Natural killer cell (primary cell): ENCODE measurements at regions not wholly inside any gene's neighbourhood (a gene's known extent, or its start where the extent isn't known, plus 50 kb on each side); places are given as distances from the start of the nearest gene placed in this dataset.

Source experiments
- ATAC-seq, 3 donors: fragments of 150-1000 bp in 2 of 3; fragments of 200-7000 bp in 1 of 3; cut with Tn5 transposase; 1 replicate in 1 of 3; 2 replicates in 2 of 3; pipeline ENCODE4 v1.10.0; 2021; ENCODE audit warnings: mild to moderate bottlenecking in 2 of 3, moderate library complexity in 2 of 3
- DNase-seq, 2 donors: peaks; one replicate each; pipeline versions ENCODE4 v3.0.0 to v3.0.0-alpha.2; 2013 to 2021; ENCODE audit warnings: mixed read lengths in 1 of 2
- H3K27ac ChIP-seq: one replicate; pipeline ENCODE4 v1.5.1; 2013; ENCODE audit warnings: mild to moderate bottlenecking, low read length
- H3K27me3 ChIP-seq: one replicate; pipeline ENCODE4 v1.6.1; 2013; ENCODE audit warnings: low read length; ENCODE audit not compliant: control insufficient read depth, insufficient read depth
- H3K36me3 ChIP-seq: one replicate; pipeline ENCODE4 v1.6.1; 2013; ENCODE audit warnings: low read length; ENCODE audit not compliant: control insufficient read depth, insufficient read depth
- H3K4me1 ChIP-seq: one replicate; pipeline ENCODE4 v1.6.1; 2013; ENCODE audit warnings: low read length; ENCODE audit not compliant: control insufficient read depth, insufficient read depth
- H3K4me3 ChIP-seq: one replicate; pipeline ENCODE4 v1.5.1; 2013; ENCODE audit warnings: low read length
- H3K9me3 ChIP-seq: one replicate; pipeline ENCODE4 v1.6.1; 2013; ENCODE audit warnings: low read length; ENCODE audit not compliant: control insufficient read depth, insufficient read depth
- H3K27ac Mint-ChIP-seq, 2 donors: one replicate each; pipeline ENCODE4 v1.8.0; 2022; ENCODE audit warnings: mild to moderate bottlenecking in 2 of 2, mixed read lengths in 2 of 2, moderate library complexity in 1 of 2
- H3K27me3 Mint-ChIP-seq, 2 donors: one replicate each; pipeline ENCODE4 v1.8.0; 2022; ENCODE audit warnings: low read depth in 2 of 2, mixed read lengths in 2 of 2
- H3K36me3 Mint-ChIP-seq: one replicate; pipeline ENCODE4 v1.8.0; 2022; ENCODE audit warnings: mixed read lengths
- H3K4me1 Mint-ChIP-seq, 2 donors: one replicate each; pipeline ENCODE4 v1.8.0; 2022; ENCODE audit warnings: mixed read lengths in 2 of 2
- H3K4me3 Mint-ChIP-seq: one replicate; pipeline ENCODE4 v1.8.0; 2022; ENCODE audit warnings: mild to moderate bottlenecking, moderate library complexity, mixed read lengths
- H3K9me3 Mint-ChIP-seq, 2 donors: one replicate each; pipeline ENCODE4 v1.8.0; 2022; ENCODE audit warnings: mixed read lengths in 2 of 2
- WGBS: methylation state at CpG from one replicate; pipeline ENCODE4 v1.1.7; 2013; ENCODE audit warnings: missing lambda C conversion rate; ENCODE audit not compliant: insufficient coverage; 5-methylcytosine and 5-hydroxymethylcytosine counted together
- intact Hi-C: fragments of 100-400 bp; cut with micrococcal nuclease; formaldehyde crosslinking; loops from one replicate; pipeline ENCODE4 v1.14.2; 2022
- TF ChIP-seq, protein P1 (sequence below): fragments of 200-600 bp; IDR thresholded peaks from one replicate; pipeline ENCODE4 v1.8.0; 2022; ENCODE audit warnings: antibody characterized with exemption

DNA sequence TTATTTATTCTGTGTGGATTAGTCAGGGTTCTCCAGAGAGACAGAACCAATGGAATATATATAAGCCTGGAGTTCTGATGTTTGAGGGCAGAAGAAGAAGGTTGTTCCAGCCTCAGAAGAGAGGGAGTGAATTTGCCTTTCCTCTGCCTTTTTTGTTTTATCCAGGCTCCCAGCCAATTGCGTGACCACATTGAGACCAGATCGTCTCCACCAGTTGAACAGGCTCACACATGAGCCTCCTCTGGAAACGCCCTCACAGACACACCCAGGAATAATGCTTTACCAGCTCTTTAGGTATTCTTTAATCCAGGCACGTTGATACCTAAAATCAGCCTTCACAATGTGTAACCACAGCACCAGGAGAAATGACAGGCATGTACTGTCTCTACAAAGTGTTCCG lies 923.1 kb downstream of the TBL1XR1 start:
- intact Hi-C loops: no loop called here
- TF ChIP-seq, protein P1, sequence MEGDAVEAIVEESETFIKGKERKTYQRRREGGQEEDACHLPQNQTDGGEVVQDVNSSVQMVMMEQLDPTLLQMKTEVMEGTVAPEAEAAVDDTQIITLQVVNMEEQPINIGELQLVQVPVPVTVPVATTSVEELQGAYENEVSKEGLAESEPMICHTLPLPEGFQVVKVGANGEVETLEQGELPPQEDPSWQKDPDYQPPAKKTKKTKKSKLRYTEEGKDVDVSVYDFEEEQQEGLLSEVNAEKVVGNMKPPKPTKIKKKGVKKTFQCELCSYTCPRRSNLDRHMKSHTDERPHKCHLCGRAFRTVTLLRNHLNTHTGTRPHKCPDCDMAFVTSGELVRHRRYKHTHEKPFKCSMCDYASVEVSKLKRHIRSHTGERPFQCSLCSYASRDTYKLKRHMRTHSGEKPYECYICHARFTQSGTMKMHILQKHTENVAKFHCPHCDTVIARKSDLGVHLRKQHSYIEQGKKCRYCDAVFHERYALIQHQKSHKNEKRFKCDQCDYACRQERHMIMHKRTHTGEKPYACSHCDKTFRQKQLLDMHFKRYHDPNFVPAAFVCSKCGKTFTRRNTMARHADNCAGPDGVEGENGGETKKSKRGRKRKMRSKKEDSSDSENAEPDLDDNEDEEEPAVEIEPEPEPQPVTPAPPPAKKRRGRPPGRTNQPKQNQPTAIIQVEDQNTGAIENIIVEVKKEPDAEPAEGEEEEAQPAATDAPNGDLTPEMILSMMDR: no peak
- WGBS: 73% methylated on average over 5 of the region's 5 CpGs

DNA sequence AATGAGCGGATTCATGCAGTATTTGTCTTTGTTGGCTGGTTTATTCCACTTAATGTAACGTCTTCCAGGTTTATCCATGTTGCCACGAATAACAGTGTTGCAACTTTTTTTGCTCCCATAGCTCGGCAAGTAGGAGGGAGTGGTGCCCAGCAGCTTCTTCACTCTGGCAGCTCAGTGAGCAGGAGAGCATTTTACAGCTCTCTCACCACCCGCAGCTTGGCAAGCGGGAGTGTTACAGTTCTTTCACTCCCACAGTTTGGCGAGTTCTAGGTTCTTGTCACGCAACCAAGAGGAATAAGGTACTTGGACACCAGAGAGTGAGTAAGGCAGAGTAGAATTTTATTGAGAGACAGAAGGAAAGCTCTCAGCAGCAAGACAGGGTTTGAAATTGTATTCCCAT lies 935.2 kb downstream of the TBL1XR1 start:
- no peaks in the 10 kb centered on the region for H3K4me1 ChIP-seq
- no peak overlapping the region for H3K4me3 ChIP-seq
- no peaks in the 10 kb centered on the region for H3K27me3 Mint-ChIP-seq
- ATAC-seq (no peak), DNase-seq (no peak)
- H3K27ac ChIP-seq: no peak overlapping the region
- peaks cover 25 to 30% of the 10 kb centered on the region in 2 donors for H3K9me3 Mint-ChIP-seq
- H3K36me3 Mint-ChIP-seq: peaks cover 18% of the 10 kb centered on the region
- no peak overlapping the region for H3K4me3 Mint-ChIP-seq
- H3K4me1 Mint-ChIP-seq: no peaks in the 10 kb centered on the region
- H3K9me3 ChIP-seq: peaks cover 5% of the 10 kb centered on the region
- 86% methylated on average over 8 of the region's 8 CpGs for WGBS
- H3K27me3 ChIP-seq: no peaks in the 10 kb centered on the region
- no peak overlapping the region for H3K27ac Mint-ChIP-seq
- TF ChIP-seq, protein P1: no peak
- H3K36me3 ChIP-seq: no peaks in the 10 kb centered on the region
- intact Hi-C loops: no loop called here

More for the DNA sequence above, 923.1 kb downstream of the TBL1XR1 start:
- Histone ChIP-seq H3K9me3 (peaks cover 9% of the 10 kb centered on the region), H3K4me1 (no peaks in the 10 kb centered on the region), H3K36me3 (no peaks in the 10 kb centered on the region), H3K27ac (no peak overlapping the region), H3K27me3 (no peaks in the 10 kb centered on the region), H3K4me3 (no peak overlapping the region)
- ATAC-seq (no peak), DNase-seq (no peak)
- H3K27me3 Mint-ChIP-seq: no peaks in the 10 kb centered on the region
- no peak overlapping the region for H3K4me3 Mint-ChIP-seq
- H3K4me1 Mint-ChIP-seq: no peaks in the 10 kb centered on the region
- peaks cover 7% of the 10 kb centered on the region for H3K36me3 Mint-ChIP-seq
- H3K9me3 Mint-ChIP-seq: peaks cover 10 to 19% of the 10 kb centered on the region in 2 donors
- no peak overlapping the region for H3K27ac Mint-ChIP-seq

DNA sequence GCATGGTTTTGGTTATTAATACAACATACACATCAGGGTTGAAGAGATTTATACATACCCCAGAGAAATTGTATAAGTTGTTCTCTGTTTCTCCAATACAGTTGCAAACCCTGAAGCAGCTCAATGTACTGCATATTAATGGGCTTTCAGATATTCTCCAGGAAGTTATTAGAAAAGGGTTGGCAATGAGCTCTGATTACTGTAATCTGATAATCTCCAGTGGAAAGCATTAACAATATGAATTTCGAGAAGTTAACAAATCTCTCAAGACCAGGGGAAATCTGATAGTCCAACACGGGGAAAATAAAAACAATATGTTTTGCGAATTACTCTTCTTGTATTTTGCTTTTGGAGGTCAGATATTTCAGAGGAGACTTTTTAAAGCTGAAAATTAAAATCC lies 950.1 kb downstream of the TBL1XR1 start:
- 89% methylated on average over 2 of the region's 3 CpGs for WGBS
- no peaks in the 10 kb centered on the region for H3K36me3 Mint-ChIP-seq
- DNase-seq: no peak

DNA sequence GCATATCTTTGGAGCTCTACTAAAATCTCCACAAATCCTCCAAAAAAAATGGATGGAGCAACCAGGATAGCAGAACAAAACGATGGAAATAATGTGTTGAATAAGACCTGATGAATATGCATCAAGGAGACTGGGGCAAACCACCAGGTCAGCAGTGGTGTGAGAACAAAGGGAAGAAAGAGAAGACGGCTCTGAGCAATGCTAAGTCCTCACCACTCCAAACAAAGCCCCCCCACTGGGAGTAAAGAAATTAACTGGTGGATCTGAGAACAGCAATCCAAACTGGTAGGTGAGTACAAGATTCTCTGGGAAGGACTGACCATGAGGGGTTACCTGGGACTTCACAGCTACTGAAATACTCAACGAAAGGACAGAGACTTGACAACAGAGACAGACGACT lies 977.3 kb downstream of the TBL1XR1 start:
- H3K36me3 Mint-ChIP-seq: peaks cover 8% of the 10 kb centered on the region
- no peaks in the 10 kb centered on the region for H3K27me3 ChIP-seq
- H3K9me3 Mint-ChIP-seq: peaks cover 15 to 31% of the 10 kb centered on the region in 2 donors
- H3K4me3 ChIP-seq: no peak overlapping the region
- H3K27ac Mint-ChIP-seq: no peak overlapping the region
- no peak overlapping the region for H3K4me3 Mint-ChIP-seq
- H3K4me1 Mint-ChIP-seq: no peaks in the 10 kb centered on the region
- H3K4me1 ChIP-seq: no peaks in the 10 kb centered on the region
- TF ChIP-seq, protein P1: no peak
- WGBS: 67% methylated on average over 3 of the region's 4 CpGs
- intact Hi-C loops: no loop called here
- H3K9me3 ChIP-seq: no peaks in the 10 kb centered on the region
- H3K27ac ChIP-seq: no peak overlapping the region
- no peaks in the 10 kb centered on the region for H3K36me3 ChIP-seq
- H3K27me3 Mint-ChIP-seq: no peaks in the 10 kb centered on the region
- no peak for DNase-seq
- ATAC-seq: no peak

More for the DNA sequence above, 950.1 kb downstream of the TBL1XR1 start:
- intact Hi-C loops: no loop called here
- ATAC-seq: no peak
- no peak overlapping the region for H3K27ac ChIP-seq
- no peak overlapping the region for H3K4me3 ChIP-seq
- H3K27ac Mint-ChIP-seq: no peak overlapping the region
- H3K27me3 ChIP-seq: no peaks in the 10 kb centered on the region
- TF ChIP-seq, protein P1: no peak
- peaks cover 15 to 28% of the 10 kb centered on the region in 2 donors for H3K9me3 Mint-ChIP-seq
- no peaks in the 10 kb centered on the region for H3K4me1 Mint-ChIP-seq
- H3K27me3 Mint-ChIP-seq: no peaks in the 10 kb centered on the region
- H3K9me3 ChIP-seq: no peaks in the 10 kb centered on the region
- no peaks in the 10 kb centered on the region for H3K36me3 ChIP-seq
- no peaks in the 10 kb centered on the region for H3K4me1 ChIP-seq
- H3K4me3 Mint-ChIP-seq: no peak overlapping the region
